GM19025 (cell line): ENCODE measurements at regions not wholly inside any gene's neighbourhood (a gene's known extent, or its start where the extent isn't known, plus 50 kb on each side); places are given as distances from the start of the nearest gene placed in this dataset.
"Not testable (repeated sequence)": the region's sequence is repeated elsewhere in the genome, so short reads cannot be mapped to it uniquely, and the experiment has no call there.

Experiments used
- ATAC-seq: cut with Tn5 transposase; IDR thresholded peaks from one replicate; pipeline ENCODE4 v1.9.1; 2021; ENCODE audit warnings: mild to moderate bottlenecking, low read depth, moderate library complexity; ENCODE audit not compliant: unreplicated experiment

DNA sequence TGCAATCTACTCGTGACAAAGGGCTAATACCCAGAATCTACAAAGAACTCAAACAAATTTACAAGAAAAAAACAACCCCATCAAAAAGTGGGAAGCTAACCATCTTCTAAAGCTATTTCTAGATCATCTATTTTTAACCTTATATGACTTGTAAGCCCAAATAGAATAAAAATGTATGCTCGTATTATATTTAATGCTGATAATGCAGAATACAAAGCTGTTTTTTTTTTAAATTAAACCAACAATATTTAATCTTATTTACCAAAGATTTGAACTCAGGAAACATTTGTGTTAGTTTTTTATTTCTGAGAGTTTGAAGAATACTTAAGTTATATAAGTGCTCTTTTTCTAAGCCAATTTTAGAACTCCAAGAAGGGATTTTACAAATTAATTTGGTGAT, 652.1 kb downstream of the LRRC70 start:
- ATAC-seq, result no peak

DNA sequence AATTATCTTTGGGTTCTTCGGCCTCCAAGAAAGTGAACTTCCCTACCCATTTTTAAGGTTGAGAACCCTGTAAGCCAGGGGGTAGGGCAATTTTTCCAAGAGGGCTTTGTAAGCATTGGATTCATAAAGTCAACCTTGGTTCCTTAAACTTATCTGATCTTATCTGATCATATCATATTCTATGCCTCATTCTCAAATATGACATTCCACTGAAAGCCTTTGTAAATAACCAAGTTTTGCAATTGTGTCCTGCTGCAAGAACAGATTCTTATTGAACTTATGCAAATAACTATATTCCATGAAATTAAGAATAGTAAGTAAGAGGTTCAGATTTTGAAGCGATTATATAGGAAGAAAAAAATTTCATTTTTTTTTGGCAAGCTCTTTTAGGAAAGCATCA, 649.5 kb downstream of the LRRC70 start:
- ATAC-seq, result no peak

DNA sequence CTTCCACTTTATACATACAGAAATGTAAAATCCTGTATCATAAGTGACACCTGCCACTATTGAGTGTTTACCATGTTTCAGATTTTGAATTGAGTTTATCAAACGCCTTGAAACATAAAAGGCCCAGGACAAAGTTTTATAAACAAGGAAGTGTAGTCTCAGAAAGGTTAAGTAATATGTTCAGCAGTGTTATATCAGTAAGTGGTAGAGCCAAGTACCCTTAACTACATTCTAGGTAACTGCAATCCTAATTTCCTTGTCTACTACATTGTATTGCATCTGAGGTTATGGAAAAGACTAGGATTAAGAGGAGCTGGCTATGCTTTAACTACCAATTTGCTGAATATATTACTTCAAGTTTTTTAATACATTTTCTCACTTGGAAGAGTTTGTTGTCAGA, 641.6 kb downstream of the LRRC70 start:
- ATAC-seq, result no peak

DNA sequence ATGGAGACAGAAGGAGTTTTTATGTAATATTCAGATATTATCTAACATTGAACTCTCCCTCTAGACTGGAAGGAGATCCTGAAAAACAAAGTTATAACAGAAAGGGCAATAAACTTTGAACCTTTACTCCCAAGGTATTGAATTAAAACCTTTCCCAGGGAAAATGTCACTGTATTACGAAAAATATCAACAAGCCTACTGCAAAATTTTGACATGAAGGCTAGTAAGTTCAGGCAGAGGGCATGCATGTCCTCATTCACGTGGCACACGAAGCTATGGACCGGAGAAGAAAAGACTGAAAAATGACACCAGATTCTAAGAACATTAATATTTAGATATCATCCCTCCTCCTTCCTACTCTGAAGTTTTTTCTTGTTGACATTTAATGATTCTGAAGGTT, 638.8 kb downstream of the LRRC70 start:
- ATAC-seq, result no peak

DNA sequence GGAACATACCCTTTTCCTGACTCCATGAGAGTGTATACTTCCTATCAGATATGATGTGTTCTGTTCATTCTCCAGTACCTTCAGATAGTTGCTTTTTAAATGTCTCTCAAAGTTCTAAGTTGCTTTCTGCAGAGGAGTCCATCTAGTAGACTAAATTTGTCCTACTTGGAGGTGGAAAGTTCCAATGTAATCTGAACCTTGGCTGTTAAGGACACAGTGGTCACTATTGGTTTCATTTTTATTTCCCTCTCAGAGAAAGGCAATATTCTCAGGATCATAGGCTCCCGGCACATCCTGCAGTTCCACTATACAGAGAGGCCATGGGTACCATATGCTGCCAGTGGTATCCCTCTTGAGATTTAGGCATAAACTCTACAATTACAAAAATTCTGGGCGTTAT, 634.6 kb downstream of the LRRC70 start:
- ATAC-seq, result no peak

DNA sequence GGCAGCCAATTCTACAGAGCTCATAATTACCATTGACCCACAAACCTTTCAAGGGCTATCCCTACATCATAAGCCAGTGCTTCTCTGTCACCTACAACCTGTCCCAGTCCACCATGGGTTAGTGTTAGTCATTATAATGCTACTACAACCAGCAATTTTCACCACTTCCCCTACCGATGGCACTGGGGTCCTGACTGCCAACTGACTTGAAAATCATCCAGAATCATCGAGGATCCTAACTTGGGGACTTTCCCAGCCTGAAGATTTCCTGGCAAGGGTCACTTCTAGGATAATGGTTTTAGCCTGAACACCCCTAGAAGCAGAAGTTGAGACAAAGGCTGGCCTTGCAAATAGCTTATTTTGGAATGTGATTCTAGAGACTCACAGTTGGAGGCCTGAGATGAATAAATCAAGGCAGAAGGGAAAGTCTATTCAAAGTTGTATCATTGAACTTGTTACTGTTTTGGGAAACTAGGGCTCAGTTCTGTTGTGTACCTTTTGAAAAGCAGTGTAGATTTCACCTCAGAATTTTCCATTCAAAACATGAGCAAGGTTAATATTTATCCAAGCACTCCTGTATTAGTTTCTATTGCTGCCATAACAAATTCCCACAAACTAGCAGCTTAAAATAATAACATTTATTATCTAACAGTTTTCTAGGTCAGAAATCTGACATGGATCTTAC, 633.0 kb downstream of the LRRC70 start:
- ATAC-seq, result no peak

DNA sequence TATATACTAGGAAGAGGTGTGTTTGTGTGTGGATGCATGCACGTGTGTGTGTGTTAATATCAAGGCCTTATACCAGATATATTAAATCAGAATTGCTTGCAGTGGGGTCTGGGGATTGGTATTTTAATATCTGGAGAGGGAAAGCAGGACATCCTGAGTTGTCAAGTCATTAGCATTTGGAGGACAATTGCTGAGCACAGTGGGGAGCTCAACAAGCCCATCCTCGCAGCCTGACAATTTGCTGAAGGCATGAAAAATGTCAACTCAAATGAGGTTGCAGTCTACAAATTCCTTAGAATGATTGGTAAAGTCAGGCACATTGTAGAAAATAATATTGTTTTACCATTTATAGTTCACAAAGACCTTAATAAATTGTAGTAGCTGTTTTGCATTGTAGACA, 627.4 kb downstream of the LRRC70 start:
- ATAC-seq, result no peak

DNA sequence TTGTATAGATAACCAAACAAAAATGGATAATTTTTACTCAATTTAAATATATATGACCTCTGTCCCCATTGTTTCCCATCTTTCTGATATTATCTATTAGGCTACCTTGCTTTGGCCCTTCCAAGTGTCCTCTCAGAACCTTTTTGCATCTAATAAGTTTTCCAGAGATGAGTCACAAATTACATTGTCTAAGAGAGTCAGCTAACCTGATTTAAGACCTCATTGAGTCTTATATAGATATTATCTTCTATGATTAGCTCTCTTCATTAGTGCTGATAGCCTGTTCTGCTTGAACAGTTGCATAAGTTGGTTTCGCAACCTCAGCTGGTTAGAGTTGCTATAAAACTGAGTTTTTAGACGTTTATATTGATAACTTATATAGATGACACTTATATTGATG, 623.1 kb downstream of the LRRC70 start:
- ATAC-seq, result no peak

DNA sequence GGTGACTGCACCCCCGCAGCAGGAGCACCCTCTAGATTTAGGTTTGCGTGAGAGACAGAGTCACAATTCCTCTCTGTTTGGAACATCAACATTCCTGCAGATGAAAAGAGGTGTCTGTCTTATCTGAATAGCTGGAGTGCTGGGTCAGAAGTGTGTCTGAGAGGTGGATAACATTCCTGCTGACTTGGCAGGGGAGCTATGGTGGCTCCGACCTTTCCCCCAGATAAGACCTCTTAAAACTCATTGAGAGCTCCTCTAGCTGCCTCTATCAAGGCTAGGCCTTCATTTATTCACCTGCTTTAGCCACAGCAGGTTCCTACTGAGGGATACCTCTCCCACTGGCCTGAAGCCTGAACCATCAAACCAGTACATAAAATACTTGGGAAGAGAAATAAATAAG, 615.5 kb downstream of the LRRC70 start:
- ATAC-seq, result no peak

DNA sequence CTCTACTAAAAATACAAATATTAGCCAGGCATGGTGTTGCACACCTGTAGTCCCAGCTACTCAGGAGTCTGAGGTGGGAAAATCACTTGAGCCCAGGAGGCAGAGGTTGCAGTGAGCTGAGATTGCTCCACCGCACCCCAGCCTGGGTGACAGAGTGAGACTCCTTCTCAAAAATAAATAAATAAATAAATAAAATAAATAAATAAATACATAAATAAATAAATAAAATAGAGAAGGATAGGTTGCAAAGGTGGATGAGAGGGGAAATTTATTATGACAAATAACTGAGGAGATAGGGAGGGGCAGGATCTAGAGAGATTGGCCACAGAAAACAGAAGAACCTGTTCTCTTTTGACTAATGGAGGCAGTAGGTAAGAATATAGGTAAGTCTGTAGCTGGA, 601.6 kb downstream of the LRRC70 start:
- not testable (repeated sequence) for ATAC-seq

DNA sequence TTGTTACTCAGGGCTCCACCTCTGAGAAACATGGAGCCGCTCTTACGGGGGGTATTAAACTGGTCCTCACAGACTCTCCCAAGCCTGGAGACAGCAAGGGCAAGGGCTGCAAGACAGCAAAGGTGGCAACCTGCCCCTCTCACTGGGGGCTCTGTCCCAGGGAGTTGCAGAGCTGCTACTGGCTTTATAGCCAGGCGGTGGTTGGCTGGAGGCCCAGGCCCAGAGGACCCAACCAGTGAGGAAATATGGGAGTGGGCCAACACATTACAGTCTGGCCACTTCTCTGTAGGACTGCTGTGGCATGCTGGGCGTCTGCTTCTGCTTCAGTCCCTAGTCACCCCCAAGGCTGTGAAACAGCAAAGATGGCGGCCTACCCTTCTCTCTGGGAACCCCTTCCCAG, 597.2 kb downstream of the LRRC70 start:
- ATAC-seq, result no peak

DNA sequence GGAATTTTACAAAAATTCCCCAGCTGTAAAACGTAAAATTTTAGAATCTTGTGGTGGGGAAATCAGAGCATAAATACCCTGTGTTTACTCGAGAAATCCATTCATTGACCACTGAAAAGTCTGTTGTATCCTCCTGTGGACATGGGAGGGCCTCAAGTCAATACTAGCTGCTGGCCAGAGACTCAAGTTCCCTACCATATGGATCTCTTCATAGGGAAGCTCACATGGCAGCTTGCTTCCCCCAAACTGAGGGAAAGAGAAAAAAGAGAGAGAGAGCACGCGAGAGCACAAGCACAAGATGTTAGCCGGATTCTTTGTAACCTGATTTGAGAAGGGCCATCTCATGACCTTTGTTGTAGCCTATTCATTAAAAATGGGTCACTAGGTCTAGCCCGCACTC, 591.9 kb downstream of the LRRC70 start:
- ATAC-seq, result no peak

DNA sequence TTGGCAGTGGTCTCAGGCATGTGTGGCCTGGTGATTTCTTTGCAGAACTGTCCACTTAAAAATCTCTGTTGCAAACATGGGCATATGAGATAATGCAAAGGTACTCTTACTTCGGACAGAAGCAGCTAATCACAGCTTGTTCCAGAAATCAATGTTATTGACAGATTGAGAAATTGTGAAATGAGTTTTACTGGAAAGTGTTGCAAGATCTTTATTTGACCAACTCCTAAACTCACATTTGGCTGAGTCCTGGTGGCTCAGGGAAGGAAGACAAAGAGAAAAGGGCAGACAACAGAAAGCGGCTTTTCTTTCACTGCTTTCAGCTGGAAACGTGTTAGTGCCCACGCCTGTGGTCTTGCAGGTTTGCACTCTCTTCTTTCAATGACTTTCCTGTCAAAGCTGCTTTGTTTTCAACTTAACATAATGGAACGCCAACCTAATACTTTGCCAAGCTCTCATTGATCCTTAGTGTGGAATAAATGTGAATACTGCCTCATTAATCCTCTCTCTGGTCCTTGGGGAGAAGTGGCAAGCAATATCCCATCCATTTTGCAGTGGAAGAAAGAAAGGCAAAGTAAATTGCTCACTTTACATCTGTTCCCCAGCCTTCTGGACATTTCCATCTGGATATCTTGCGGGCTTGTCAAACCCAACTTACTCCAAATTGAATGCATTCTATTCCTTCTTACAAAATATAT, 586.4 kb downstream of the LRRC70 start:
- no peak for ATAC-seq

DNA sequence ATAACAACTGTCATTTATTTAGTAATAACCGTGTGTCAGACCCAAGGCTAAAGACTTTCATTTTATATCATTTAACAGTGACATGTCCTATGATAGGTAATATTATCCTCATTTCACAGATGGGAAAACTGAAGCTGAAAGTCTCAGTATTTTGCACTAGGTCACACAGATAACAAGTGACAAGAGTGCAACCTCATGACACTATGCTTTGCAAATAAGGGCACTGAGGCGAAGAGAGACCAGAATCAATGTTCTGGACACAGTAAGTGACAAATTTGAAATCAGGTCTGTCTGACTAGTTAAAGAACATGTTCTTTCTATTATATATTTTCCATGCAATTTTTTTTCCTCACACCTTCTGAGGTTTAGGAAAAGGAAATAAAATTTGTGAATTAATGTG, 585.7 kb downstream of the LRRC70 start:
- ATAC-seq, result no peak

DNA sequence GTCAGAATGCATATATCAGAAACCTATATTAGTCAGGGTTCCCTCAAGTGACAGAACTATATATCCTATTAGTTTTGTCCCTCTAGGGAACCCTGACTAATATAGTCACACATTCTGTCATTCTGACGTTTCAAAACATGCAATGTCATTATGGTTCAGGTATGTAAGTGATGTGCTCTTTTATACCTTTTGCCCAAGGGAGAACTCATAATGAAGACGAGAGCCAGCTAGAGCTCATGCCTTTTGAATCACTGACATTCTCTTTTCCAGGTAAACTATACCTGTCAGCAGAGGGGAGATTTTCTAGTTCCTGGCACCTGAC, 576.7 kb downstream of the LRRC70 start:
- ATAC-seq, result no peak

DNA sequence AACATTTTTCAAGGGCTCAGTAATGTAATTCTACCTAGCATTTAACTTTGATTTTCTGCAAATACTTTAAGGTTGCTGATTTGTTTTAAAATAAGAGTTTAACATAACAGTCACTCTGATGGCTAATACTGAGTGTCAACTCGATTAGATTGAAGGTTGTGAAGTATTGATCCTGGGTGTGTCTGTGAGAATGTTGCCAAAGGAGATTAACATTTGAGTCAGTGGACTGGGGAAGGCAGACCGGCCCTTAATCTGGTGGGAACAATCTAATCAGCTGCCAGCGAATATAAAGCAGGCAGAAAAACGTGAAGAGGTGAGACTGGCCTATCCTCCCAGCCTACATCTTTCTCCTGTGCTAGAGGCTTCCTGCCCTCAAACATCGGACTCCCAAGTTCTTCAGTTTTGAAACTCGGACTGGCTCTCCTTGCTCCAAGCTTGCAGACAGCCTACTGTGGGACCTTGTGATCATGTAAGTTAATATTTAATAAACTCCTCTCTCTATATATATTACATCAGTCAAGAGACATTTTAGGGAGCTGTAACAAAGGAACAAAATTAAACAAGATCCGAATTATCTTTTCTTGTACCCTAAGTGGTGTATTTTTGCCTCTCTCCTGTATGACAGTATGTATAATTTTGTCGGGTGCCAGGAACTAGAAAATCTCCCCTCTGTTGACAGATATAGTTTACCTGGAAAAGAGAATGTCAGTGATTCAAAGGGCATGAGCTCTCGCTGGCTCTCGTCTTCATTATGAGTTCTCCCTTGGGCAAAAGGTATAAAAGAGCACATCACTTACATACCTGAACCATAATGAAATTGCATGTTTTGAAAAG, 576.1 kb downstream of the LRRC70 start:
- no peak for ATAC-seq

DNA sequence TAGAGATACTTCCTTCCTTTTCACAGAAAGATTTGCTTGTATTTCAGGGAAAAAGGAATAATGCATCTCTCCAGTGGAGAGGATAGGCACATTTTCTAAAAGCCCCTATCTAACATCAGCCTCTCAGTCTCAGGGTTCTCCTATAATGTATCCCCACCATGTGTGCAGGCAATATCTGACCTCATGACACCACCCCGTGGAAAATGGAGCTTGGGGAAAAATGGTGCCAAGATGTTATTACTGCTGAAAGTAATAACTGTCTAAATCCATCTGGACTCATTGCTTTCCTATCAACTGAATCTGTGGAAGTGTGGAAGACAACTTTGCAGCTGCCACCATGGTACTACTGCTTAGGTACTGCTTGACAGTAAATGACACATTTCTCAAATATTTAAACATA, 574.3 kb downstream of the LRRC70 start:
- ATAC-seq, result no peak

DNA sequence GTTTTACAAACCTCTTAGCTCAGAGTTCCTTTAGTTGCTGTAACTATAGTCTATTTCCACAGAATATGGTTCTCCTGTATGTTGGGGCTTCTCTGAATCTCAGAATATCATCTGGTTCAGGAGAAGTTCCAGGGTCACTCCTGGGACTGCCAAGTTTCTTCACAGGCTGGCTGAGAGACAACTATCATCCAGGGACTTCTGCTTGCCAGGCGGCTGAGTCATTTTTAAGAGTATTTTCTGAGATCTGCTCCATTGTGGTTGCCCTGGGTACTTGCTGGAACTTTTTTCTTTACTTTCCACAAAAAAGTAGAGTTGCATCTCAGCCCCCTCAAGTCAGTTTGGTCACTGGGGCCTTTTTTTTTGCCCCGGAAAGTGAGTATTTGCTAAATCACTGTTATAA, 566.5 kb downstream of the LRRC70 start:
- ATAC-seq, result no peak

DNA sequence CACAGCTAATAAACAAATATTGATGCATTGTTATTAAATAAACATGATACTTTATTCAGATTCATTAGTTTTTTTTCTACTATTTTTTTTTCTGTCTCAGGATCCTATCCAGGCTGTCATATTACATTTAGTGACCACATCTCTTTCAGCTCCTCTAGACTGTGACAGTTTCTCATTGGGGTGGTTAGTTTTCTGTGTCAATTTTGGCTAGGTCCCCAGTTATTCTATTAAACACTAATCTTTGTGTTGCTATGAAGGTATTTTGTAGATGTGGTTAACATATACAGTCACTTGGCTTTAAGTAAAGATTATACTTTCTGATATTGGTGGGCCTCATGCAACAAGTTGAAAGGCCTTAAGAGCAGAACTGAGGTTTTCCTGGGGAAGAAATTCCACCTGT, 563.0 kb downstream of the LRRC70 start:
- ATAC-seq, result no peak

DNA sequence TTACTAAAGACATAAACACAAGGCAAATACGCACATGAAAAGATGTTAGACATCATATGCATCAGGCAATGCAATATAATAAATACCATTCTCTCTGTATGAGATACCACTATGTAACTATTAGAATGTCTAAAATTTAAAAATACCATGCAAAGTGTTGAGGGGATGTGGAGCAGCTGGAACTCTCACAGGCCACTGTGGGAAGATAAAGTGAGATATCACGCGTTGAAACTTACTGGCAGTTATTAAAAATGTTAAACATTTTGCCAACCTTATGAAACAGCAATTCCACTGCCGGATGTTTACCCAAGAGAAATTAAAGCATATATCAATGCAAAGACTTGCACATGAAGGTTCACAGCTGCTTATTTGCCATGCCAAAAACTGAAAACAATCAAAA, 556.7 kb downstream of the LRRC70 start:
- ATAC-seq, result no peak

DNA sequence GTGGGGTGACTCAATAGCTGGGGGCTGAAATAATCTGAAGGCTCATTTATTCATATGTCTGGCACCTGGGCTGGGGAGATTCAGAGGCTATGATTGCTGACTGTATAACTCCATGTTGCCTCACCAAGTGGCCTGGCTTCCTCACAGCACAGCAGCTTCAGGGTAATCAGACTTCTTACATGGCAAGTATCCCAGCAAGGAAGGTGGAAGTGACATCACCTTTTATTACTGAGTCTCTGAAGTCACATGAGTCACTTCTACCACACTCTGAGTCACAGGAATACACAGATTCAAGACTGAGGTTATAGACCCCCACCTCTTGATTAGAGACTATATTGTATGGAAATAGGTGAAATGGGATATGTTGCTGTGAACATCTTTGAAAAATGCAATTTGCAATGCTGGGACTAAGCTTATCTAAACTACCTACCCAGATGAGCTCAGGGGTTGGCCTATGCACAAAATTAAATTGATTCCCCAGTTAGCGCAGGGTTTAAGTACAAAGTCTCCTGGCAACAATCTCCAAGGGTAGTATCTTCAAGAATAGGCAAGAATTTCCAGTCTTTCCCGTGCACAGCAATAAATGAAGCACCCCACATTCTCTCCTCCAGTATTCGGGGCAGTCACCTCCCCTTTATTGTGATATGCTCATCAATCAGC, 553.1 kb downstream of the LRRC70 start:
- no peak for ATAC-seq
